ENCODE measurements at regions not wholly inside any gene's neighbourhood (a gene's known extent, or its start where the extent isn't known, plus 50 kb on each side); places are given as distances from the start of the nearest gene placed in this dataset.
"Not testable (repeated sequence)": the region's sequence is repeated elsewhere in the genome, so short reads cannot be mapped to it uniquely, and the experiment has no call there.

DNA sequence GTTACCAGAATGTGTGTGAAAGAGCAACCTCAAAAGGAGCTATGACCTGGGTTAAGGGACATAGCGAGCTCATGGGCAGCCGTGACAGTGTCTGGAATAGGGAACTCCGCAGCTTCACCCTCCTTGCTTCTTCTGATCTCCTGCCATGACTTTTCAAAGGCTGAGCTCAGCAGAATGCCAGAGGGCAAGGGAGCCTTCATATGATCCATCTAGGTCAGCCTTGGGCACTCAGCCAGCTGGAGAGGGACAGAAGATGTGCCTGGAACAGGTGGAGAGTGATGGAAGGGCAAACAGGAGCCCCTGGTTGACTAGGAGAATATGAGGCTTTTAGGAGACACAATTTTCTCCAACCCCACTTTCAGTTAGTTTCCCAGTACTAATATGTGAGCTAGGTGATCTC, 352.8 kb upstream of the FRG2C start:
- H2BK15ac ChIP-seq (ENCODE audit: low read depth, poor library complexity, severe bottlenecking); H2AK5ac ChIP-seq (ENCODE audit: low read length, severe bottlenecking); H3K9me3 ChIP-seq (ENCODE audit: control insufficient read depth, low read length); DNase-seq; H3K4me1 ChIP-seq (ENCODE audit: control insufficient read depth, insufficient read depth, low read depth, low read length); H3K9ac ChIP-seq (ENCODE audit: low read length); H2AFZ ChIP-seq (ENCODE audit: low read depth, low read length); H4K8ac ChIP-seq (ENCODE audit: low read length); H3K27ac ChIP-seq (ENCODE audit: low read length, poor library complexity, severe bottlenecking); H3K4me3 ChIP-seq (ENCODE audit: insufficient read depth in 1 of 2, low read depth in 1 of 2, low read length in 2 of 2); H3K36me3 ChIP-seq (ENCODE audit: control insufficient read depth in 1 of 2, insufficient read depth in 2 of 2, low read depth in 1 of 2, low read length in 2 of 2); H4K91ac ChIP-seq (ENCODE audit: low read length); H2BK12ac ChIP-seq (ENCODE audit: low read length in 2 of 2); H3K23ac ChIP-seq (ENCODE audit: low read length in 2 of 2); H3K18ac ChIP-seq (ENCODE audit: low read depth in 1 of 2, low read length in 2 of 2); H2BK5ac ChIP-seq (ENCODE audit: low read depth, low read length, poor library complexity, severe bottlenecking); H3K4ac ChIP-seq (ENCODE audit: low read depth in 1 of 2, low read length in 2 of 2); H3K79me1 ChIP-seq (replicated peaks; ENCODE audit: low read length, poor library complexity, severe bottlenecking); H3K4me2 ChIP-seq (ENCODE audit: low read length, poor library complexity, severe bottlenecking); H2BK120ac ChIP-seq (ENCODE audit: low read depth, low read length); H3K14ac ChIP-seq (ENCODE audit: low read length in 2 of 2): not testable (repeated sequence)
- peaks cover 0 to 60% of the 10 kb centered on the region in 2 experiments for H3K27me3 ChIP-seq (ENCODE audit: control insufficient read depth in 1 of 2, insufficient read depth in 1 of 2, low read length in 2 of 2)
- 94% methylated on average over 3 of the region's 3 CpGs for WGBS

DNA sequence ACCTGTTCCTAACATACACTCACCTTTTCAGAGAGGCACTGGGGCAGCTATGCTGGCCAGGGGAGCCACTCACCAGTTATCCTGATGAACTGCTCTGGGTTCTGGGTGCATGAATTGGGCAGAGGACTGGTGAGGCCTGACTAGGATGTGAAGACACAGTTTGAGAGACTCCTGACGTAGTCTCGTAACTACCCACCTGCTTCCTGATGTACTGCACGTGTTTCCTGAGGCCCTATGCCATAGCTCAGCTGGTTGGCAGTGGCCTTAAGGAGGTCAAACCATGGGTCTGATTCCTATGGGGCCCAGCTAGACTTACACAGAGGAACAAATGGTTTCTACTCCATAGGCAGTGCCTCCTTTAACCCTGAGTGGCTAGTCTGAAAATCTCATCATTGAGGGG, 351.7 kb upstream of the FRG2C start:
- DNase-seq; H3K9ac ChIP-seq (ENCODE audit: low read length); H2BK15ac ChIP-seq (ENCODE audit: low read depth, poor library complexity, severe bottlenecking); H2AK5ac ChIP-seq (ENCODE audit: low read length, severe bottlenecking); H2BK120ac ChIP-seq (ENCODE audit: low read depth, low read length); H3K18ac ChIP-seq (ENCODE audit: low read depth in 1 of 2, low read length in 2 of 2); H3K4me3 ChIP-seq (ENCODE audit: insufficient read depth in 1 of 2, low read depth in 1 of 2, low read length in 2 of 2); H2BK5ac ChIP-seq (ENCODE audit: low read depth, low read length, poor library complexity, severe bottlenecking); H3K36me3 ChIP-seq (ENCODE audit: control insufficient read depth in 1 of 2, insufficient read depth in 2 of 2, low read depth in 1 of 2, low read length in 2 of 2); H4K8ac ChIP-seq (ENCODE audit: low read length); H3K9me3 ChIP-seq (ENCODE audit: control insufficient read depth, low read length); H3K79me1 ChIP-seq (replicated peaks; ENCODE audit: low read length, poor library complexity, severe bottlenecking); H3K4ac ChIP-seq (ENCODE audit: low read depth in 1 of 2, low read length in 2 of 2); H3K27ac ChIP-seq (ENCODE audit: low read length, poor library complexity, severe bottlenecking); H4K91ac ChIP-seq (ENCODE audit: low read length); H3K4me1 ChIP-seq (ENCODE audit: control insufficient read depth, insufficient read depth, low read depth, low read length); H3K23ac ChIP-seq (ENCODE audit: low read length in 2 of 2); H3K4me2 ChIP-seq (ENCODE audit: low read length, poor library complexity, severe bottlenecking); H2BK12ac ChIP-seq (ENCODE audit: low read length in 2 of 2); H2AFZ ChIP-seq (ENCODE audit: low read depth, low read length); H3K14ac ChIP-seq (ENCODE audit: low read length in 2 of 2): not testable (repeated sequence)
- H3K27me3 ChIP-seq (ENCODE audit: control insufficient read depth in 1 of 2, insufficient read depth in 1 of 2, low read length in 2 of 2) = peaks cover 0 to 72% of the 10 kb centered on the region in 2 experiments
- 73% methylated on average over 3 of the region's 3 CpGs for WGBS

- not testable (repeated sequence) for H2BK120ac ChIP-seq (ENCODE audit: low read depth, low read length); H4K91ac ChIP-seq (ENCODE audit: low read length); H2BK5ac ChIP-seq (ENCODE audit: low read depth, low read length, poor library complexity, severe bottlenecking); H3K18ac ChIP-seq (ENCODE audit: low read depth in 1 of 2, low read length in 2 of 2); H2BK15ac ChIP-seq (ENCODE audit: low read depth, poor library complexity, severe bottlenecking); H2AFZ ChIP-seq (ENCODE audit: low read depth, low read length); H3K9ac ChIP-seq (ENCODE audit: low read length); H2BK12ac ChIP-seq (ENCODE audit: low read length in 2 of 2); H3K4me3 ChIP-seq (ENCODE audit: insufficient read depth in 1 of 2, low read depth in 1 of 2, low read length in 2 of 2); H3K4me1 ChIP-seq (ENCODE audit: control insufficient read depth, insufficient read depth, low read depth, low read length); H3K79me1 ChIP-seq (replicated peaks; ENCODE audit: low read length, poor library complexity, severe bottlenecking); H4K8ac ChIP-seq (ENCODE audit: low read length); H3K9me3 ChIP-seq (ENCODE audit: control insufficient read depth, low read length); DNase-seq; H3K4me2 ChIP-seq (ENCODE audit: low read length, poor library complexity, severe bottlenecking); H3K23ac ChIP-seq (ENCODE audit: low read length in 2 of 2); H3K4ac ChIP-seq (ENCODE audit: low read depth in 1 of 2, low read length in 2 of 2); H3K36me3 ChIP-seq (ENCODE audit: control insufficient read depth in 1 of 2, insufficient read depth in 2 of 2, low read depth in 1 of 2, low read length in 2 of 2); H3K14ac ChIP-seq (ENCODE audit: low read length in 2 of 2); H2AK5ac ChIP-seq (ENCODE audit: low read length, severe bottlenecking); H3K27ac ChIP-seq (ENCODE audit: low read length, poor library complexity, severe bottlenecking)
- WGBS = no CpG with 5 or more reads among the region's 1 CpG
- peaks cover 0 to 68% of the 10 kb centered on the region in 2 experiments for H3K27me3 ChIP-seq (ENCODE audit: control insufficient read depth in 1 of 2, insufficient read depth in 1 of 2, low read length in 2 of 2)
These were observed 344.4 kb upstream of the FRG2C start for GRCh38 chr3:75319776-75320175.

DNA sequence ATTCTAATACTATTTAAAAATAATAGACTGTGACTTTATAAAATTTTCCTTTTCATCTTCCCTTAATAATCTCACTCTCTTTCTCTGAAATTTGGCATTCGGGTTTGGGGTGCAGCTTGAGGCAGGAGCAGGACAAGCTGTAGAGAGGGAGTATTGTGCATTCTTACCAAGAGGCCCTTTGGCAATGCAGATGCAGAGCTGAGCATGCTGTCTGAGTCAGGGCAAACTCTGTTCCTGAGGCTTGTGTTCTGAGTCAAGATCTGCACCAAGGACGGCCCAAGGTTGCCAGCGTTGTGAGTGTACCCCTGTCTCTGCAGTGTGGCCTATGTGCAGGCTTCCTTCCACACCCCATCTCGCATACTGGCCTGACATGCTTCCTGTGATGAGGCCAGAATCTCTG, 343.8 kb upstream of the FRG2C start:
- Histone ChIP-seq H2AFZ (ENCODE audit: low read depth, low read length) (no peak overlapping the region), H3K36me3 (ENCODE audit: control insufficient read depth in 1 of 2, insufficient read depth in 2 of 2, low read depth in 1 of 2, low read length in 2 of 2) (no peaks in the 10 kb centered on the region), H2BK120ac (ENCODE audit: low read depth, low read length) (no peak overlapping the region), H3K27me3 (ENCODE audit: control insufficient read depth in 1 of 2, insufficient read depth in 1 of 2, low read length in 2 of 2) (peaks cover 0 to 68% of the 10 kb centered on the region in 2 experiments), H3K23ac (ENCODE audit: low read length in 2 of 2) (no peak overlapping the region), H3K14ac (ENCODE audit: low read length in 2 of 2) (no peak overlapping the region), H3K79me1 (replicated peaks; ENCODE audit: low read length, poor library complexity, severe bottlenecking) (no peaks in the 10 kb centered on the region), H3K9ac (ENCODE audit: low read length) (no peak overlapping the region), H2AK5ac (ENCODE audit: low read length, severe bottlenecking) (no peak overlapping the region), H3K9me3 (ENCODE audit: control insufficient read depth, low read length) (no peaks in the 10 kb centered on the region), H2BK12ac (ENCODE audit: low read length in 2 of 2) (no peak overlapping the region), H4K8ac (ENCODE audit: low read length) (no peak overlapping the region), H2BK15ac (ENCODE audit: low read depth, poor library complexity, severe bottlenecking) (no peak overlapping the region), H3K4me3 (ENCODE audit: insufficient read depth in 1 of 2, low read depth in 1 of 2, low read length in 2 of 2) (no peak overlapping the region), H3K4me2 (ENCODE audit: low read length, poor library complexity, severe bottlenecking) (no peak overlapping the region), H3K4ac (ENCODE audit: low read depth in 1 of 2, low read length in 2 of 2) (no peak overlapping the region), H2BK5ac (ENCODE audit: low read depth, low read length, poor library complexity, severe bottlenecking) (no peak overlapping the region), H3K4me1 (ENCODE audit: control insufficient read depth, insufficient read depth, low read depth, low read length) (no peaks in the 10 kb centered on the region), H3K27ac (ENCODE audit: low read length, poor library complexity, severe bottlenecking) (no peak overlapping the region), H4K91ac (ENCODE audit: low read length) (no peak overlapping the region), H3K18ac (ENCODE audit: low read depth in 1 of 2, low read length in 2 of 2) (no peak overlapping the region)
- DNase-seq = no peak
- WGBS = 73% methylated on average over 4 of the region's 4 CpGs

Data from mesenchymal stem cell (in vitro differentiated cells and primary cell).